K562 (cell line): ENCODE measurements at regions not wholly inside any gene's neighbourhood (a gene's known extent, or its start where the extent isn't known, plus 50 kb on each side); places are given as distances from the start of the nearest gene placed in this dataset.

Source experiments
- ATAC-seq: fragments of 200-7000 bp; cut with Tn5 transposase; 3 replicates; pipeline ENCODE4 v1.9.1; 2020; ENCODE audit warnings: moderate library complexity
- BruUV-seq: library from RNA; stranded (reverse); fragments of 400-500 nt; replicated peaks from 2 replicates; lab custom pipeline; 2021; lab: Mats Ljungman, UMichigan
- CTCF ChIA-PET: fragments of 300-600 bp; formaldehyde crosslinking; extraction: SDS; loops from one replicate; lab custom pipeline; 2021; ENCODE audit warnings: low intra/inter-chr PET ratio; lab: Yijun Ruan, JAX
- POLR2A ChIA-PET: fragments of 300-600, 350-650 bp; sonication (Branson Sonifier 250); formaldehyde crosslinking; extraction: SDS; loops from one replicate; lab custom pipeline; 2021; ENCODE audit warnings: antibody characterized with exemption, inconsistent platforms; lab: Yijun Ruan, JAX
- DNase-seq, 4 experiments: peaks; one replicate each; pipeline versions ENCODE4 v3.0.0 to v3.0.0-alpha.2; 2011 to 2018; ENCODE audit warnings: low spot score in 3 of 4, mixed read lengths in 3 of 4; ENCODE audit errors: extremely low read depth in 1 of 4
- FAIRE-seq: peaks from 2 replicates; lab custom pipeline; 2011; peaks lifted over from hg19 to GRCh38; lab: Jason Lieb, UNC
- H2AFZ ChIP-seq: 2 replicates; pipeline ENCODE4 v1.6.0; 2011; ENCODE audit warnings: low read depth, low read length, control low read depth, inconsistent platforms
- H3K27ac ChIP-seq: fragments of 200-600 bp; 3 replicates; pipeline ENCODE4 v1.8.0; 2011; ENCODE audit warnings: low read depth, mild to moderate bottlenecking, control low read depth, inconsistent platforms, low read length, moderate library complexity, mixed read lengths; ENCODE audit errors: extremely low read depth
- H3K27me3 ChIP-seq, 2 experiments: fragments of 300-600 bp in 1 of 2; 2 replicates in 1 of 2; 3 replicates in 1 of 2; pipeline versions ENCODE4 v1.6.0 to v1.8.0; 2011; ENCODE audit warnings: inconsistent platforms in 2 of 2, low read length in 2 of 2, mild to moderate bottlenecking in 1 of 2, mixed read lengths in 1 of 2, moderate library complexity in 1 of 2; ENCODE audit not compliant: control insufficient read depth in 2 of 2, insufficient read depth in 2 of 2
- H3K36me3 ChIP-seq: fragments of 300-600 bp; 3 replicates; pipeline ENCODE4 v1.8.0; 2011; ENCODE audit warnings: mild to moderate bottlenecking, low read length, inconsistent platforms; ENCODE audit not compliant: control insufficient read depth, insufficient read depth
- H3K4me1 ChIP-seq, 2 experiments: fragments of 200-600 bp in 1 of 2; replicated peaks in 1 of 2; 2 replicates in 1 of 2; 3 replicates in 1 of 2; pipeline versions ENCODE4 v1.5.1 to v1.8.0; 2011; ENCODE audit warnings: inconsistent platforms in 2 of 2, low read length in 2 of 2, mild to moderate bottlenecking in 1 of 2, mixed read lengths in 1 of 2, moderate library complexity in 1 of 2; ENCODE audit not compliant: control insufficient read depth in 2 of 2, insufficient read depth in 2 of 2
- H3K4me2 ChIP-seq: 2 replicates; pipeline ENCODE4 v1.6.1; 2011; ENCODE audit warnings: low read length, control low read depth, inconsistent platforms, mixed read lengths; ENCODE audit not compliant: insufficient read depth
- H3K4me3 ChIP-seq: fragments of 200-600 bp; sonication (generic), shearing (Covaris generic); 2 replicates; pipeline ENCODE4 v1.5.1; 2016; ENCODE audit warnings: control low read depth, inconsistent platforms
- H3K79me2 ChIP-seq: fragments of 200-600 bp; 3 replicates; pipeline ENCODE4 v1.8.0; 2011; ENCODE audit warnings: low read length, inconsistent platforms; ENCODE audit not compliant: control insufficient read depth, insufficient read depth
- H3K9ac ChIP-seq, 2 experiments: 2 replicates each; pipeline versions ENCODE4 v1.6.0 to v1.6.1; 2011; ENCODE audit warnings: low read depth in 2 of 2, low read length in 2 of 2, control low read depth in 1 of 2, inconsistent platforms in 1 of 2, mild to moderate bottlenecking in 1 of 2, mixed read lengths in 1 of 2; ENCODE audit not compliant: insufficient read depth in 1 of 2
- H3K9me1 ChIP-seq: one replicate; pipeline ENCODE4 v1.6.0; 2011; ENCODE audit warnings: inconsistent platforms, mild to moderate bottlenecking, low read length, moderate library complexity; ENCODE audit not compliant: control insufficient read depth, insufficient read depth
- H3K9me3 ChIP-seq: replicated peaks from 2 replicates; pipeline ENCODE4 v1.5.1; 2011; ENCODE audit warnings: low read depth, low read length, inconsistent platforms; ENCODE audit not compliant: control insufficient read depth, insufficient read depth
- H4K20me1 ChIP-seq: replicated peaks from 2 replicates; pipeline ENCODE4 v1.6.1; 2011; ENCODE audit warnings: low read length, inconsistent platforms, mixed read lengths; ENCODE audit not compliant: control insufficient read depth, insufficient read depth
- GTF3C2 ChIP-seq: IDR thresholded peaks from 3 replicates; pipeline ENCODE4 v1.6.1; 2011; ENCODE audit warnings: borderline replicate concordance, mild to moderate bottlenecking, moderate library complexity; ENCODE audit not compliant: insufficient read length; ENCODE audit errors: extremely low read depth
- HNRNPK ChIP-seq: fragments of 200-400 bp; formaldehyde crosslinking; IDR thresholded peaks from one replicate; pipeline ENCODE4 v1.6.1; 2018; ENCODE audit warnings: mild to moderate bottlenecking, low read depth, low read length; ENCODE audit not compliant: poor library complexity, severe bottlenecking
- MED1 ChIP-seq: sonication (generic); formaldehyde crosslinking; IDR thresholded peaks from 2 replicates; pipeline ENCODE4 v1.8.1; 2023; ENCODE audit warnings: missing genetic modification reagents, borderline replicate concordance
- ZNF217 ChIP-seq: sonication (generic); formaldehyde crosslinking; IDR thresholded peaks from 2 replicates; pipeline ENCODE4 v1.8.0; 2022; ENCODE audit warnings: mild to moderate bottlenecking, missing genetic modification reagents
- whole genome bisulfite sequencing: fragments of 100-300 bp; shearing (Covaris generic); methylation state at CpG from one replicate; pipeline ENCODE4 v1.1.6; 2016; ENCODE audit warnings: low coverage, mixed read lengths; ENCODE audit not compliant: insufficient coverage; ENCODE audit errors: missing lambda C conversion rate; 5-methylcytosine and 5-hydroxymethylcytosine counted together
- in situ Hi-C: fragments of 300-500 bp; cut with MboI; formaldehyde crosslinking; loops from 4 replicates; pipeline ENCODE4 v1.15.0; 2018; ENCODE audit warnings: inconsistent platforms, mixed read lengths
- intact Hi-C: fragments of 100-400 bp; cut with micrococcal nuclease; formaldehyde crosslinking; loops from 2 replicates; pipeline ENCODE4 v1.14.2; 2022
- TF ChIP-seq, protein P1 (sequence below): fragments of 250-450 bp; sonication (Bioruptor Pico); IDR thresholded peaks from 2 replicates; pipeline ENCODE4 v1.5.1; 2021; ENCODE audit warnings: mild to moderate bottlenecking

DNA sequence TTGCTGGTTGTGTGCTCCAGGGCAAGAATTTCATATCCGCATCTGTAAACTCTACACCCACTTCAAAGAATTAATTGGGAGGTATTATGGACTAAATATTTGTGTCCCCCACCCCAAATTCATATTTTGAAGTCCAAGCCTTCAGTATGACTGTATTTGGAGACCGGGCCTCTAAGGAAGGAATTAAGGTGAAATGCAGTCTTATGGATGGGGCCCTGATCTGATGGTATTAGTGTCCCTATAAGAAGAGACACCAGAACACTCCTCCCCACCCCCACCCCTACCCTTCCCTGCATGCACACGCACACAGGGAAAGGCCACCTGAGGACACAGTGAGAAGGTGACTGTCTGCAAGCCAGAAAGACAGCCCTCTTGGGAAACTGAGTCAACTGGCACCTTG, 332.4 kb downstream of the RPS6KC1 start:
- DNase-seq: no peak
- TF ChIP-seq MED1 (no peak), GTF3C2 (no peak), HNRNPK (no peak), ZNF217 (no peak)
- TF ChIP-seq, protein P1, sequence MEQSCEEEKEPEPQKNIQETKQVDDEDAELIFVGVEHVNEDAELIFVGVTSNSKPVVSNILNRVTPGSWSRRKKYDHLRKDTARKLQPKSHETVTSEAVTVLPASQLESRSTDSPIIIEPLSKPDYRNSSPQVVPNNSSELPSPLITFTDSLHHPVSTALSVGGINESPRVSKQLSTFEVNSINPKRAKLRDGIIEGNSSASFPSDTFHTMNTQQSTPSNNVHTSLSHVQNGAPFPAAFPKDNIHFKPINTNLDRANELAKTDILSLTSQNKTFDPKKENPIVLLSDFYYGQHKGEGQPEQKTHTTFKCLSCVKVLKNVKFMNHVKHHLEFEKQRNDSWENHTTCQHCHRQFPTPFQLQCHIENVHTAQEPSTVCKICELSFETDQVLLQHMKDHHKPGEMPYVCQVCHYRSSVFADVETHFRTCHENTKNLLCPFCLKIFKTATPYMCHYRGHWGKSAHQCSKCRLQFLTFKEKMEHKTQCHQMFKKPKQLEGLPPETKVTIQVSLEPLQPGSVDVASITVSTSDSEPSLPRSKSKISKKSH: no peak
- H3K9me1 ChIP-seq: no peaks in the 10 kb centered on the region
- H2AFZ ChIP-seq: no peak overlapping the region
- CTCF ChIA-PET: no interaction called here
- 0% methylated on average over 3 of the region's 3 CpGs for WGBS
- POLR2A ChIA-PET: no interaction called here
- in situ Hi-C loops (no loop called here), intact Hi-C loops (no loop called here)
- no peak overlapping the region for H3K27ac ChIP-seq
- no peaks in the 10 kb centered on the region for H3K36me3 ChIP-seq
- H3K79me2 ChIP-seq: no peaks in the 10 kb centered on the region
- peaks cover 31 to 52% of the 10 kb centered on the region in 2 experiments for H3K27me3 ChIP-seq
- H3K4me2 ChIP-seq: no peak overlapping the region
- no peak for FAIRE-seq
- no peak overlapping the region for H3K9ac ChIP-seq
- no TSS peak for BruUV-seq
- H3K4me3 ChIP-seq: no peak overlapping the region
- no peaks in the 10 kb centered on the region for H3K9me3 ChIP-seq
- no peaks in the 10 kb centered on the region for H3K4me1 ChIP-seq
- ATAC-seq: no peak
- 0 out of 2 replicates have a peak, but pooled peaks cover 3% of the 10 kb centered on the region for H4K20me1 ChIP-seq
